Endothelial cell (in vitro differentiated cells): ENCODE measurements at regions not wholly inside any gene's neighbourhood (a gene's known extent, or its start where the extent isn't known, plus 50 kb on each side); places are given as distances from the start of the nearest gene placed in this dataset.

Source experiments
- DNase-seq: peaks from one replicate; pipeline ENCODE4 v3.0.0; 2021; ENCODE audit warnings: low spot score
- H3K27ac Mint-ChIP-seq: one replicate; pipeline ENCODE4 v1.8.0; 2021; ENCODE audit warnings: mixed read lengths, inconsistent platforms; ENCODE audit not compliant: unreplicated experiment
- H3K27me3 Mint-ChIP-seq: one replicate; pipeline ENCODE4 v1.8.0; 2021; ENCODE audit warnings: mild to moderate bottlenecking, moderate library complexity, mixed read lengths, inconsistent platforms; ENCODE audit not compliant: unreplicated experiment
- H3K36me3 Mint-ChIP-seq: one replicate; pipeline ENCODE4 v1.8.0; 2021; ENCODE audit warnings: mild to moderate bottlenecking, low read depth, mixed read lengths, inconsistent platforms; ENCODE audit not compliant: unreplicated experiment
- H3K4me1 Mint-ChIP-seq: one replicate; pipeline ENCODE4 v1.8.0; 2021; ENCODE audit warnings: mild to moderate bottlenecking, mixed read lengths, inconsistent platforms; ENCODE audit not compliant: unreplicated experiment
- H3K4me3 Mint-ChIP-seq: one replicate; pipeline ENCODE4 v1.8.0; 2021; ENCODE audit warnings: mild to moderate bottlenecking, mixed read lengths, inconsistent platforms; ENCODE audit not compliant: unreplicated experiment
- H3K9me3 Mint-ChIP-seq: one replicate; pipeline ENCODE4 v1.8.0; 2021; ENCODE audit warnings: mixed read lengths, inconsistent platforms; ENCODE audit not compliant: unreplicated experiment
- TF ChIP-seq, protein P1 (sequence below): fragments of 200-600 bp; sonication (generic); IDR thresholded peaks from one replicate; pipeline ENCODE4 v1.5.0; 2021; ENCODE audit warnings: antibody characterized with exemption; ENCODE audit not compliant: unreplicated experiment

DNA sequence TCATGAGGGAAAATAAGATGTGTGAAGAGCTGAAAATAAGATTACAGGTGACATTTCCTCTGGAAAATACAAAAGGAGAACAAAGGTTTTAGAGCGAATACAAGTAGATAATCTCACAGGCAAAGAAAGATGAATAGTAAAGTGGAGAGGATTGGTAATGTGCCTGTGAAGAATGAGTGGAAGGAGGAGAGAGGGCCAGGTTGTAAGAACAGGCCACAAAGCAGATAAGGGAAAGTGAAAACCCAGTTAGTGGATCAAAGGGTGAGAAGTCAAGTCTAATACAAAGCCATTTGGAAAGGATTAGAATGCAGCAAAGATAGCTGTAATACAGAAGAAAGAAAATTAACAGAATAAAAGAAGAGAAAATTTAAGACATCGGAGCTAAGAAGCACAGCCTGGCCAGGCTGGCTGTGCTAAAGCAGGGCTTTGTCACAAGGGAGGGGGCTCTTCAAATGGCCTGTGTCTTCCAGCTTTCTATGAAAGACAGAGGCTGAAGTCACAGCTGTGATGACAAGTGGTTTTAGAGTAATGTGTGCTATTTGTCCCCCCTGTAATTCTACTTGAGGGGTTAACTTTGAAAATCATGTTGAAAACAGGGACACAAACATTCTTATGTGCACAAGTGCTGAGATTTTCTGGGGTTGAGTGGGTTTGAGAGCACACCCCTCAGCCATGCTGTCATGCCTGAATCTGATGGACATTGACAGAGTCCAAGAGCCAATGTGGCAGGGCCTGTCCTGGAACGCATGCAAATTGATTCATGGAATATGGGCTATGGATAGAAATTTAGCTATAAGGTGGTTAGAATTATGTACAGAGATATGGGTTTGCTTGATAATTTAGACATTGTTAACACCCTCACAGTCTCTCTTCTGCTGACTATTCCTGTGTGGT, 344.5 kb upstream of the NAV3 start:
- no peak for DNase-seq
- no peaks in the 10 kb centered on the region for H3K36me3 Mint-ChIP-seq
- TF ChIP-seq, protein P1, sequence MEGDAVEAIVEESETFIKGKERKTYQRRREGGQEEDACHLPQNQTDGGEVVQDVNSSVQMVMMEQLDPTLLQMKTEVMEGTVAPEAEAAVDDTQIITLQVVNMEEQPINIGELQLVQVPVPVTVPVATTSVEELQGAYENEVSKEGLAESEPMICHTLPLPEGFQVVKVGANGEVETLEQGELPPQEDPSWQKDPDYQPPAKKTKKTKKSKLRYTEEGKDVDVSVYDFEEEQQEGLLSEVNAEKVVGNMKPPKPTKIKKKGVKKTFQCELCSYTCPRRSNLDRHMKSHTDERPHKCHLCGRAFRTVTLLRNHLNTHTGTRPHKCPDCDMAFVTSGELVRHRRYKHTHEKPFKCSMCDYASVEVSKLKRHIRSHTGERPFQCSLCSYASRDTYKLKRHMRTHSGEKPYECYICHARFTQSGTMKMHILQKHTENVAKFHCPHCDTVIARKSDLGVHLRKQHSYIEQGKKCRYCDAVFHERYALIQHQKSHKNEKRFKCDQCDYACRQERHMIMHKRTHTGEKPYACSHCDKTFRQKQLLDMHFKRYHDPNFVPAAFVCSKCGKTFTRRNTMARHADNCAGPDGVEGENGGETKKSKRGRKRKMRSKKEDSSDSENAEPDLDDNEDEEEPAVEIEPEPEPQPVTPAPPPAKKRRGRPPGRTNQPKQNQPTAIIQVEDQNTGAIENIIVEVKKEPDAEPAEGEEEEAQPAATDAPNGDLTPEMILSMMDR = no peak
- no peaks in the 10 kb centered on the region for H3K9me3 Mint-ChIP-seq
- no peak overlapping the region for H3K27ac Mint-ChIP-seq
- peaks cover 3% of the 10 kb centered on the region for H3K4me1 Mint-ChIP-seq
- peaks cover 3% of the 10 kb centered on the region for H3K27me3 Mint-ChIP-seq
- H3K4me3 Mint-ChIP-seq = no peak overlapping the region

DNA sequence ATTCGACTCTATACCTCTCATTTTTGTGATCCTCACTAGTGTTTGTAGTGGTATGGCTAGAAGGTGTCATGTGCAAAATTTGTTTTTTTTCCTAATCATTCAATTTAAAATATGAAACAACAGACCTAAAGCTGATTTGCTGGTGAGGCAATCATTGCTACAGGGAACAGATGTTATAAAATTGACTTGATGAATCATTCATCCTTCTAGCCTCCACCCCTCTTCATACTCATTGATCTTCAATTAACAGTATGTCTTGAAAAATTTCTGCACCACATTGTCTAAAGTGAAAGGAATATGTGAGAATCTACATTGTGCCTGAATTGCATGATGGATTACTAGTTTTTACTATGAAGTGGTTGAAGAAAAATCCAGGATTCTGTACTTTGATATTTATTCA, 349.0 kb upstream of the NAV3 start:
- H3K4me1 Mint-ChIP-seq = peaks cover 3% of the 10 kb centered on the region
- H3K9me3 Mint-ChIP-seq = no peaks in the 10 kb centered on the region
- no peak overlapping the region for H3K27ac Mint-ChIP-seq
- TF ChIP-seq, protein P1 = no peak
- DNase-seq = no peak
- no peak overlapping the region for H3K4me3 Mint-ChIP-seq
- no peaks in the 10 kb centered on the region for H3K27me3 Mint-ChIP-seq
- no peaks in the 10 kb centered on the region for H3K36me3 Mint-ChIP-seq

DNA sequence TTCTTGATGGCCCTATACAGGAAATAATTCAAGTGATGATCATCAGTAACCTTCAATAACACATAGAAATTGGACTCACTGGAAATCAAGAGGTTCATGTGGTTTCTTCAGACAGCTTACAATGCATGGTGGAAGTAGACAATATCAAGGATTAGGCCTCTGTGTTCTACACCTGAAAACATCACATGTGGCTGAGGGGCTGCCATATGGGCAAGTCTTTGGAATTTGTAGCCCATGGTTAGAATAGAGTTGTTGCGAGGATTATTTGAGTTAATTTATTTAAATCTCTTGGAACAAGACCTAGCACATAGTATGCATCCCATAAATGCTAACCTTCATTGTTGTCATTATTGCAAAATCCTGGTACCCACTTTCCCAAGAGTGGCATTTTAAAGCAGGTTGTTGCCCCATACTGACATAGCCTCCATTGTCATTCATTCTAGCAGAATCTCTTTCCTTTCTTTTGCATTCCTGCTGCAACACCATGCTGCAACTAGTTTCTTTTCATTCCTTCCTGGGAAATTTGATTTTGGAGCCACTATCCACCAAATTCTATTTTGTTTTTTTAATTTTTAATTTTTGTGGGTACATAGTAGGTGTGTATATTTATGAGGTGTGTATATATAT, 352.7 kb upstream of the NAV3 start:
- Mint-ChIP-seq H3K4me1 (no peaks in the 10 kb centered on the region), H3K27me3 (no peaks in the 10 kb centered on the region), H3K36me3 (no peaks in the 10 kb centered on the region), H3K27ac (no peak overlapping the region), H3K9me3 (no peaks in the 10 kb centered on the region), H3K4me3 (no peak overlapping the region)
- no peak for DNase-seq
- TF ChIP-seq, protein P1 = no peak

DNA sequence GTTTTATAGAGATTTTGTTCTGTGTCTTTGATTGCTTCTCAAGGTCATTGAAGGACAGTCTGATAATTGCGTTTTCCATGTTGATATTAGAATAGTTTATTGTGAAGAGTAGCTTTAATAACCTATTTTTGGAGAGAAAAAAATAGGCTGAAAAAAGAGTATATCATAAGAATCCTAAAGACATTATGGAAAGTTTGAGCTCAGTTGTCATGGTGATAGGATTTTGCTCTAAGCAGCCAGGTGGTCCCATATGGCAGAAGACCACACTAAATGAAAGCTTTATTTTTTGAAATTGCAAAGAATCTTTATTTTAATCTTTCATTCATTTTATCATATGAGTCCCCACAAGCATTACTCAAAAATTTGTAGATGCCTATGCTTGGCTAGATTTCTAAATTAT, 358.9 kb upstream of the NAV3 start:
- no peak for DNase-seq
- Mint-ChIP-seq H3K36me3 (no peaks in the 10 kb centered on the region), H3K27me3 (no peaks in the 10 kb centered on the region), H3K4me1 (no peaks in the 10 kb centered on the region), H3K27ac (no peak overlapping the region), H3K9me3 (no peaks in the 10 kb centered on the region), H3K4me3 (no peak overlapping the region)
- TF ChIP-seq, protein P1 = no peak
